ENCODE measurements at regions not wholly inside any gene's neighbourhood (a gene's known extent, or its start where the extent isn't known, plus 50 kb on each side); places are given as distances from the start of the nearest gene placed in this dataset.
"Not testable (repeated sequence)": the region's sequence is repeated elsewhere in the genome, so short reads cannot be mapped to it uniquely, and the experiment has no call there.

DNA sequence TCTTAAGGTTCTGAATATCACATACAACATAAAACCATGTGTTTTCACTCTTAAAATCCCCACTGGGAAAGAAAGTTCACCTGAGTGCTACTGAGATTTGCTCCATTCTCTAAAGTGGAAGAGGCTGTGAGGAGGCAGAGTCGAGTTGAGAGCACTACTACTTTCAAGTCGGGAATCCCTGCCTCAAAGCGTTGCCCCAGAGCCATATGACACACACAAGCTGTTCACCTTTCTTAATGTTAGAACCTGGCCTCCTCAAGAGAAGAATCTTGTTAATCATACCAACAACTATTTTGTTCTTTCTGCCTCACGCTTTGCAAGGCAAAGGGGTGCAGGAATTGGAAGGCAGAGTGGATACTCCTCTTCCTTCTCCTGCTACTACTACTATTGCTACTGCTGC is 149.7 kb upstream of the DAAM1 start:
- no peak for DNase-seq

- DNase-seq = no peak
Measured at GRCh38 chr14:59041308-59041707, 147.2 kb upstream of the DAAM1 start.

DNA sequence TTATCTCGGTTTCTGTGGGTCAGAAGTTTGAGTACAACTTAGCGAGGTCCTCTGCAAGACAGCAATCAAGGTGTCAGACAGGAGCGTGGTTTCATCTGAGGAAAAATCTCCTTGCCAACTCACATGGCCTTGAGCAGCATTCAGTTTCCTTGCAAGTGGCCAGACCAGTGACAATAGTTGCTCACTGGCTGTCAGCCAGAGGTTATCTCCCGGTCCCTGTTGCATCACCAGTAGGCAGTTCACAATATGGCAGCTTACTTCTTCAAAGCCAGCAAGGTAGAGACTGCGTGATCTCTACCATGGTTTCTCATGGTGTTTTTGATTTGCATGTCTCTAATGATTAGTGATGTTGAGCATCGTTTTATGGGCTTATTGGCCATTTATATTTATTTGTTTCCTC is 143.8 kb upstream of the DAAM1 start:
- DNase-seq = no peak

- no peak for DNase-seq
Measured at GRCh38 chr14:59046746-59047145, 141.7 kb upstream of the DAAM1 start.

GRCh38 chr14:59055006-59055405 is 133.5 kb upstream of the DAAM1 start:
- no peak for DNase-seq

DNA sequence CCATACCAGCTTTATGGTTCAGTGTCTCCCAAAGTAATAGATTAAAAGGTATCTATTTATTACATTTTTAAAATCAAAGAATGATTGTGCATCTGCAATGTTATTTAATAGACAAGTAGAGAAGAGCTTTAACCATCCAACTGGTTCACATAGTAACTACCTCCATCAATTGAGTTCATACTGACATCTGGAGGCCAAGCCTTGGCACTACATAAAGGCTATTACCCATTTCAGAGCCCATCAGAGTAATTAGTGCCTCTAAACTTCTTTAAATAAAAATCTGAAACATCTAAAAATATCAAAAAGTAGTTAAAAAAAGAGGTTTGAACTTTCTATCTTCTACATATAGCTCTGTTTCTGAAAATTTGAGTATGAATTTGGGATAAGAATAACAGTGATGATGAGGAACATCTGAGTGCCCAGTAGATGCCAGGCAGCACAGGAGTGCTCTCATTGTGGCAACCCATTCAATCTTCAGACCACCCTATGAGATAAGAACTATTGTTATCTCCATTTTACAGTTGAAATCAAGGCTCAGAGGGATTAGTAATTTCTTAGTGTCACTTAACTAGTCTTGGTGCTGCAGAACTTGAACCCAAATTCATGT is 132.9 kb upstream of the DAAM1 start:
- peak in 11 of 58 donors; percentile 0 to 42 (median 13) for DNase-seq

DNA sequence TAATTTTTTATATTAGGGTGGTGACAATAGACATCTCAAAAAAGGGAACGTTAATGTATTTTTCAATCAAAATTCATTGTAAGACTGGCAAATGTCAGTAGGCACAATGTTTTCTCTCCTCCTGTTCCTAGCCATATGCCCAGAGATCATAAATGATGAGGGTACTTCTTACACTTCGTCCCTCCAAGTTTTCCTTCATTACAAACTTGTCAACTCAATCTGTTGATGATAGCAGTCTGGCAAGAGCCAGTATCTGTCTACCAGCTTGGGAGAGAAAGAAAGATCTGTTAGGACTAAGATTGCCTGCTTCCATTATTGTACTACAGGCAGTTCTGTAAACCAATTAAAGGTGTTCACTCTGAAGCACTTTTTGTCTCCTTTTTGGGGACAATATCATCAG is 130.9 kb upstream of the DAAM1 start:
- DNase-seq = no peak

DNA sequence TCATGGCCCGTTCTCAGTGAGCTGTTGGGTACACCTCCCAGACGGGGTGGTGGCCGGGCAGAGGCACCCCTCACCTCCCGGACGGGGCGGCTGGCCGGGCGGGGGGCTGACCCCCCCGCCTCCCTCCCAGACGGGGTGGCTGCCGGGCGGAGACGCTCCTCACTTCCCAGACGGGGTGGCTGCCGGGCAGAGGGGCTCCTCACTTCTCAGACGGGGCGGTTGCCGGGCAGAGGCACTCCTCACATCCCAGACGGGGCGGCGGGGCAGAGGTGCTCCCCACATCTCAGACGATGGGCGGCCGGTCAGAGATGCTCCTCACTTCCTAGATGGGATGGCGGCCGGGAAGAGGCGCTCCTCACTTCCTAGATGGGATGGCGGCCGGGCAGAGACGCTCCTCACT is 129.7 kb upstream of the DAAM1 start:
- DNase-seq = not testable (repeated sequence)

DNA sequence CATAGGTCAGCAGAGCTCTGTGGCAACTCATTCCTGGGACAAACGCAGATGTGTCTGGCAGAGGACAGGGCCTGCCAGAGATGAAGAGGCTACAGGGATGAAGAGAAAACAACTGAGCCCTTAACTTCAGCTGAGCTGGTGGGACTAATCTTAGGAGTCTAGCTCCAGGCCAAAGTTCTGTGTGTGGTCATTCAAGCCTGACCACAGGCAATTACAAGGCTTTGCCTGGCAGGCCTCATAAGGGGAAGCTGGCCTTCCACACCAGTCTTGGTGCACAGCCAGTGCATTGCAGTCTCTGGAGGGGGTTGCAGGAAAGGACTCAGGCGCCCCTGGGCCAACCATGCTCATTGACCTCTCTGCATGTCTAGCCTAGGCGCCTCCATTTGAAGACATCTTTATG is 127.6 kb upstream of the DAAM1 start:
- DNase-seq = no peak

DNA sequence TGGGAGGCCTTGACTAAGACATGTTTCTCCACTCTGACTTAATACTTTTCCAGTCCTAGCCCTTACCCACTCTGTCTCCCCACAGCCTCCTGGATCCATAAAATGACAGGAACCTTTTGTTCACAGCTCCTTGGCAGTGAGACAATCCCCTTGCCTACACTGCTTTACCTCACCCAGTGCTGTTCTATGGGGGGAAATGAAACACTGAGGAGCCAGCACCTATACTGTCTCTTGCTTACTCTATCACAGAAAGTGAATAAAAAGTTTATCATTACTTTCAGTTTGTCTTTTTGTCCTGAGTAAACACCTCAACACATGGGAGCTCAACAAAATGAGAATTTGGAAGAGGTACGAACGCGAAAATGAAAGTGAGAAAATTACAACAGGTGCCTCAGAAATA is 127.2 kb upstream of the DAAM1 start:
- no peak for DNase-seq

- DNase-seq = no peak
Measured at GRCh38 chr14:59063259-59063658, 125.2 kb upstream of the DAAM1 start.

GRCh38 chr14:59067127-59067894 is 121.2 kb upstream of the DAAM1 start:
- DNase-seq = no peak

DNA sequence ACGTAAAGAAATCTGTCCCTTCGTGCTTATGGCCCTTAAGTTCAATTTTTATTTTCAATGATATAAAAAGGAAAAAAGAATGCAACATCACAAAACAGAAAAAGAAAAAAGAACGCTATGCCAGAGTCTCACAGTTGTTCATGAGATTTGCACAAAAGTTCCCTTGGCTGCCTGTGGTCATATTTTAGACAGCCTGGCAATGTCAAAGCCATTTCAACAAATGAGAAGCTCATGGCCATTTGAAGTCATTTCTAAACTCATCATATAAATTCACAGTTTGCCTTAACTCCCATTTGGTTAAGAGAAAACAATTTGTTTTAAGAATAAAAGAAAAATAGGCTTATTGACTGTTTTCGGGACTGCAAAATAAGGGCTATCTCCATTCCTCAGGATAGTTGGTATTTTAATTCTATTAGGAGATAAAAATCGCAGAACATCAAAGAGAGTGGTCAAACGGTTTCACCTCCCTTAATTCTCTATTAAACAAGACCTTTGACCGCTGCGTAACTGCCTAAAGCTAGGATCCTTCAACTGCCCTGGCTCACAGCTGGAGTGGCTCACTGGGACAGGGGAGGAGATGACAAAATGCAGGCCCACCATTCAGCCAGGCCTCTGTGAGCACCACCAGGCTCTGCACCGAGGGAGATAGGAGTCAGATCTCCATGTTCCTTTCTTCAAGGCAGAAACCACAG is 119.2 kb upstream of the DAAM1 start:
- DNase-seq = no peak

DNA sequence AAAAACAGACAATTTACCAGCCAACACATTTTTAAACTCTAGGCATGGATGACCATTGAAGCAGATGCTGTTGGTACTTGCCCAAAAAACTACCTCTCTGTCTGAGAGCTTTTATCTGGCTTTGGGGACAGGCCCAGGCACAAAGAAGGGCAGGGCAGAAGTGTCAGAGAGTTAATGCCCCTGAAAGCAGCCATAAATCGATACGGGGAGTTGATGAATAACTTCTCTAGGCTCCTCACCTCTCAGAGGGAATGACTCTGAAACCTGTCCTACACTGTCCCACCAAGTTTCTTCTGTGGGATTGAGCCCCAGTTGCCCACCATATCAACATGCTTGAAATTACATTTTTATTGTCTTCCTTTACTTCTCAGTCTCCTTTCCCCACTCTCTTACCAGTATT is 113.0 kb upstream of the DAAM1 start:
- DNase-seq = no peak

DNA sequence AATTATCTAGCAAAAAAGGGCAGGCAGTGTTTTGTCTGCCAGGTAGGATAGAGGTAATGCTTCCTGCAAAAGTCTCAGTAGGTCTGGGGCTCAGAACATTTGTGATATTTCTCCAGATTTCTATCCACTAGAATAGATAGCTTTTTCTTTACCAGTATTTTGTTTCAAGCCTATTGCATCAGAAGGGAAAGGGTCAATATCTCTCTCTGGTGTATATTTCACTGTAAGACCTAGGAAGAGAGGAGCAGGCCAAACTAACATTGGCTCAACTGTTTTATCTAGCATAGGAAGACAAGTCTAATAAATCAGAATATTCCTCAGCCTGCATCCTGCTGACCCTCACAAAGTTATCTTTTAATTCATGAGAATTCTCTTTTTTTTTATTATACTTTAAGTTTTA is 106.7 kb upstream of the DAAM1 start:
- DNase-seq = no peak

DNA sequence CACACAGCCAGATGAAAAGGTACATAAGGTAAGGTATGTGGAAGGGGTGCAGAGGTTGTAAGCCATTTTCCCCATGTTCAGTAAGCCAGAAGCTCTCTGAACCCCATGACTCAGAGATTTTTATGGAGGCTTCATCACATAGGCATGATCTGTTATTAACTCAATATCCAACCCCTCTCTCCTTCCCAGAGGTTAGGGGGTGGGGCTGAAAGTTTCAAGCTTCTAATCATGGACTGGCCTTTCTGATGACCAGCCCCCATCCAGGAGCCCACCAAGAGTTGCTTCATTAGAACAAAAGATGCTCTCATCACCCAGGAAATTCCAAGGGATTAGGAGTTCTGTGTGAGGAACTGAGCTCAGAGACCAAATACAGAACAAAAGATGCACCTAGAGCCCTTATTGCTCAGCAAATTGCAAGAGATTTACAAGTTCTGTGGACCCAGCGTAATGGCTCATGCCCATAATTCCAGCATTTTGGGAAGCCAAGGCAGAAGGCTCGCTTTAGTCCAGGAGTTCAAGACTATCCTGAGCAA is 103.2 kb upstream of the DAAM1 start:
- no peak for DNase-seq

DNA sequence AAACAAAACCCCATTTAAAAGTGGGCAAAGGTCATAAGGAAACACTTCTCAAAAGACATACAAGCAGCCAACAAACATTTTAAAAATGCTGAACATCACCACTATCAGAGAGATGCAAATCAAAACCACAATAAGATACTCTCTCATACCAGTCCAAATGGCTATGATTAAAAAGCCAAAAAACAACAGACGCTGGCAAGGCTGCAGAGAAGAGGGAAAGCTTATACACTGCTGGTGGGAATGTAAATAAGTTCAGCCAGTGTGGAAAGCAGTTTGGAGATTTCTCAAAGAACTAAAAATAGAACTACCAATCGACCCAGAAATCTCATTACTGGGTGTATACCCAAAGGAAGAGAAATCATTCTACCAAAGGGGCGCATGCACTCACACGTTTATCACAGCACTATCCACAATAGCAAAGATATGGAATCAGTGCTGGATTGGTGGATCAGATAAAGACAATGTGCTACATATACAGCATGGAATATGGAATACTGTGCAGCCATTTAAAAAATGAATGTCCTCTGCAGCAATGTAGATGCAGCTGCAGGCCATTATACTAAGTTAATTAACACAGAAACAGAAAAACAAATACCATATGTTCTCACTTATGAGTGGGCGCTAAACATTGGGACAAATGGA is 102.1 kb upstream of the DAAM1 start:
- DNase-seq = no peak

- no peak for DNase-seq
Measured at GRCh38 chr14:59087240-59087639, 101.2 kb upstream of the DAAM1 start.

DNA sequence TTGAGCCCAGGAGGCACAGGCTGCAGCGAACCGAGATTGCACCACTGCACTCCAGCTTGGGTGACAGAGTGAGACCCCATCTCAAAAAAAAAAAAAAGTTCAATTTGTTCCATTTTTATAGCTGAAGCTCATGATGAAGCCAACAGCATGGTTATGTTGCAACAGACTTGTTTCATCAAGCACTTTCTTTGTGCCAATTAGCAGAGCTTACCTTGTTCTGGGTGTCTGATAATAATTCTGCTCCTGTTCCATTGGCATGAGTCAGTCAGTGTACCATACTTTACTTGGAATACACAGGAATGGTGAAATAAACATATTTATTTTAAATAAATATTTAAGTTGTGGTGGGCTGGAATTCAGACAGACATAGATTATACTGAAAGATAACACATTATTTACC is 100.8 kb upstream of the DAAM1 start:
- no peak for DNase-seq

GRCh38 chr14:59090572-59090971 is 97.9 kb upstream of the DAAM1 start:
- no peak for DNase-seq

- no peak for DNase-seq
Measured at GRCh38 chr14:59091404-59091803, 97.1 kb upstream of the DAAM1 start.

DNA sequence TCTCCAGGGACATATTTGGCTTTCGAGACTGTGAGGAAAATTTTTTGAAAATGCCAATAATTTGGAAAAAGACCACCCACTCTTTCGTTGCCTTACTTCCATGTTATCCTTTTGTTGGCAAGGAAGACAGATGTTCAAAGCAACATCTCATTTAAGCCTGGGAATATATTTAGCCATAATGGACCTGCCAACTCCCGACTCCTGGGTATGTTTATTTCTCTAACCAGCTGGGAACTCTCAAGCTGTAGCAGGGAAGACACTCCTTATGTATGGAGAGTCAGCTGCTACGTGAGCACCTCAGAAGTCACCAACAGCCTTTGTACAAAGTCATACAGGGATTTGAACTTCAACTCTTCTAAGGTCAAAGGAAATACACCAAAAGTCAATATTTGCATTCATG is 96.5 kb upstream of the DAAM1 start:
- no peak for DNase-seq

Data from anterior cingulate cortex (tissue), 58 donors.